SK-N-SH treated with all-trans-retinoic acid at 6 μM for 48 hours (cell line): ENCODE measurements at regions not wholly inside any gene's neighbourhood (a gene's known extent, or its start where the extent isn't known, plus 50 kb on each side); places are given as distances from the start of the nearest gene placed in this dataset.

Source experiments
- ARNTL ChIP-seq: fragments of 450-650 bp; formaldehyde crosslinking; IDR thresholded peaks from 2 replicates; pipeline ENCODE4 v1.5.0; 2020; ENCODE audit warnings: low read depth, mild to moderate bottlenecking, moderate library complexity, borderline replicate concordance
- BACH2 ChIP-seq: fragments of 250-450 bp; sonication (Bioruptor Pico); IDR thresholded peaks from 2 replicates; pipeline ENCODE4 v1.9.0; 2021; ENCODE audit warnings: mild to moderate bottlenecking, borderline replicate concordance
- CREB5 ChIP-seq: fragments of 250-450 bp; sonication (Bioruptor Pico); IDR thresholded peaks from 2 replicates; pipeline ENCODE4 v1.5.1; 2020; ENCODE audit warnings: low read depth, mild to moderate bottlenecking, moderate library complexity
- CSRNP3 ChIP-seq: fragments of 250-450 bp; sonication (Bioruptor Pico); IDR thresholded peaks from 2 replicates; pipeline ENCODE4 v1.5.1; 2021; ENCODE audit warnings: mild to moderate bottlenecking, moderate library complexity
- ESRRG ChIP-seq: fragments of 250-450 bp; sonication (Bioruptor Pico); IDR thresholded peaks from 2 replicates; pipeline ENCODE4 v1.6.1; 2021; ENCODE audit warnings: mild to moderate bottlenecking
- ISL1 ChIP-seq: fragments of 250-450 bp; sonication (Bioruptor Pico); IDR thresholded peaks from 2 replicates; pipeline ENCODE4 v2.1.2; 2022; ENCODE audit warnings: mild to moderate bottlenecking, moderate library complexity
- OSR1 ChIP-seq: fragments of 250-450 bp; sonication (Bioruptor Pico); IDR thresholded peaks from 2 replicates; pipeline ENCODE4 v1.8.0; 2022; ENCODE audit warnings: moderate library complexity, mild to moderate bottlenecking, inconsistent platforms
- PATZ1 ChIP-seq: fragments of 250-450 bp; sonication (Bioruptor Pico); IDR thresholded peaks from 2 replicates; pipeline ENCODE4 v1.8.0; 2020; ENCODE audit warnings: mild to moderate bottlenecking, moderate library complexity, borderline replicate concordance
- PPARA ChIP-seq: fragments of 250-450 bp; sonication (Bioruptor Pico); IDR thresholded peaks from 2 replicates; pipeline ENCODE4 v1.5.0; 2020; ENCODE audit warnings: mild to moderate bottlenecking, borderline replicate concordance
- RARB ChIP-seq: fragments of 250-450 bp; sonication (Bioruptor Pico); IDR thresholded peaks from 2 replicates; pipeline ENCODE4 v1.8.0; 2021; ENCODE audit warnings: mild to moderate bottlenecking, moderate library complexity
- ZFP3 ChIP-seq: fragments of 250-450 bp; sonication (Bioruptor Pico); IDR thresholded peaks from 2 replicates; pipeline ENCODE4 v1.5.0; 2020; ENCODE audit warnings: mild to moderate bottlenecking, moderate library complexity
- ZFP30 ChIP-seq: fragments of 450-650 bp; formaldehyde crosslinking; IDR thresholded peaks from 2 replicates; pipeline ENCODE4 v1.5.0; 2022; ENCODE audit warnings: mild to moderate bottlenecking, moderate library complexity
- ZNF565 ChIP-seq: fragments of 450-650 bp; formaldehyde crosslinking; conservative IDR thresholded peaks from 2 replicates; pipeline ENCODE4 v1.5.0; 2020; ENCODE audit warnings: low read depth, mild to moderate bottlenecking, moderate library complexity
- ZNF70 ChIP-seq: fragments of 450-650 bp; formaldehyde crosslinking; IDR thresholded peaks from 2 replicates; pipeline ENCODE4 v1.5.0; 2020; ENCODE audit warnings: mild to moderate bottlenecking, moderate library complexity

GRCh38 chr7:42359946-42360345 is 122.9 kb upstream of the GLI3 start:
- no peak for TF ChIP-seq OSR1
- TF ChIP-seq ZNF565 (CRISPR knock-in tag) = no peak
- TF ChIP-seq ZFP30 (CRISPR knock-in tag) = no peak
- TF ChIP-seq ISL1 (CRISPR knock-in tag) = no peak
- TF ChIP-seq ARNTL (CRISPR knock-in tag) = no peak
- no peak for TF ChIP-seq PPARA (CRISPR knock-in tag)
- TF ChIP-seq CREB5 (CRISPR knock-in tag) = no peak
- TF ChIP-seq BACH2 (CRISPR knock-in tag) = no peak
- TF ChIP-seq ZNF70 (CRISPR knock-in tag) = no peak
- TF ChIP-seq ZFP3 (CRISPR knock-in tag) = no peak
- TF ChIP-seq PATZ1 = no peak
- TF ChIP-seq ESRRG (CRISPR knock-in tag) = no peak
- no peak for TF ChIP-seq RARB
- no peak for TF ChIP-seq CSRNP3 (CRISPR knock-in tag)
